MG63 (cell line): ENCODE measurements at regions not wholly inside any gene's neighbourhood (a gene's known extent, or its start where the extent isn't known, plus 50 kb on each side); places are given as distances from the start of the nearest gene placed in this dataset.

Experiments
- DNase-seq: peaks from one replicate; pipeline ENCODE4 v3.0.0-alpha.2; 2020
- H3K27me3 ChIP-seq: fragments of 250-450 bp; sonication (Bioruptor Pico); 2 replicates; pipeline ENCODE4 v1.5.1; 2020; ENCODE audit warnings: mild to moderate bottlenecking, moderate library complexity
- H3K36me3 ChIP-seq: fragments of 250-450 bp; sonication (Bioruptor Pico); 2 replicates; pipeline ENCODE4 v1.5.1; 2020; ENCODE audit warnings: mild to moderate bottlenecking, moderate library complexity
- H3K4me3 ChIP-seq: fragments of 250-450 bp; sonication (Bioruptor Pico); 2 replicates; pipeline ENCODE4 v1.5.1; 2020; ENCODE audit warnings: mild to moderate bottlenecking, moderate library complexity
- H3K9me3 ChIP-seq: fragments of 250-450 bp; sonication (Bioruptor Pico); 2 replicates; pipeline ENCODE4 v1.5.1; 2020; ENCODE audit warnings: mild to moderate bottlenecking, moderate library complexity

GRCh38 chr2:3005859-3006501 lies 371.6 kb downstream of the EIPR1 start:
- no peak for DNase-seq
- H3K4me3 ChIP-seq: no peak overlapping the region
- H3K27me3 ChIP-seq: peaks cover 9% of the 10 kb centered on the region
- no peaks in the 10 kb centered on the region for H3K36me3 ChIP-seq
- H3K9me3 ChIP-seq: no peaks in the 10 kb centered on the region

- Histone ChIP-seq H3K4me3 (no peak overlapping the region), H3K27me3 (peaks cover 11% of the 10 kb centered on the region), H3K36me3 (no peaks in the 10 kb centered on the region), H3K9me3 (no peaks in the 10 kb centered on the region)
- DNase-seq: no peak
Observed at GRCh38 chr2:3001615-3002560, 375.7 kb downstream of the EIPR1 start.

- peaks cover 11% of the 10 kb centered on the region for H3K27me3 ChIP-seq
- no peak overlapping the region for H3K4me3 ChIP-seq
- H3K9me3 ChIP-seq: no peaks in the 10 kb centered on the region
- no peaks in the 10 kb centered on the region for H3K36me3 ChIP-seq
- DNase-seq: no peak
Observed at GRCh38 chr2:3000968-3001367, 376.6 kb downstream of the EIPR1 start.

GRCh38 chr2:3000125-3000524 lies 377.5 kb downstream of the EIPR1 start:
- Histone ChIP-seq H3K36me3 (no peaks in the 10 kb centered on the region), H3K9me3 (no peaks in the 10 kb centered on the region), H3K4me3 (no peak overlapping the region), H3K27me3 (peaks cover 11% of the 10 kb centered on the region)
- no peak for DNase-seq

- Histone ChIP-seq H3K4me3 (no peak overlapping the region), H3K9me3 (no peaks in the 10 kb centered on the region), H3K36me3 (no peaks in the 10 kb centered on the region), H3K27me3 (peaks cover 11% of the 10 kb centered on the region)
- DNase-seq: no peak
Observed at GRCh38 chr2:2998971-2999370, 378.6 kb downstream of the EIPR1 start.

- no peak for DNase-seq
- Histone ChIP-seq H3K36me3 (no peaks in the 10 kb centered on the region), H3K4me3 (no peak overlapping the region), H3K27me3 (no peaks in the 10 kb centered on the region), H3K9me3 (no peaks in the 10 kb centered on the region)
Observed at GRCh38 chr2:2993172-2993692, 384.4 kb downstream of the EIPR1 start.

GRCh38 chr2:2992634-2993033 lies 385.0 kb downstream of the EIPR1 start:
- H3K9me3 ChIP-seq: no peaks in the 10 kb centered on the region
- H3K4me3 ChIP-seq: no peak overlapping the region
- H3K36me3 ChIP-seq: no peaks in the 10 kb centered on the region
- H3K27me3 ChIP-seq: no peaks in the 10 kb centered on the region
- no peak for DNase-seq

GRCh38 chr2:2985020-2985419 lies 392.6 kb downstream of the EIPR1 start:
- no peaks in the 10 kb centered on the region for H3K9me3 ChIP-seq
- H3K4me3 ChIP-seq: no peak overlapping the region
- no peaks in the 10 kb centered on the region for H3K36me3 ChIP-seq
- no peaks in the 10 kb centered on the region for H3K27me3 ChIP-seq
- DNase-seq: no peak

GRCh38 chr2:2981000-2981399 lies 396.6 kb downstream of the EIPR1 start:
- H3K36me3 ChIP-seq: no peaks in the 10 kb centered on the region
- no peak overlapping the region for H3K4me3 ChIP-seq
- no peak for DNase-seq
- H3K9me3 ChIP-seq: no peaks in the 10 kb centered on the region
- no peaks in the 10 kb centered on the region for H3K27me3 ChIP-seq

GRCh38 chr2:2974982-2975381 lies 402.6 kb downstream of the EIPR1 start:
- Histone ChIP-seq H3K4me3 (no peak overlapping the region), H3K27me3 (no peaks in the 10 kb centered on the region), H3K9me3 (no peaks in the 10 kb centered on the region), H3K36me3 (no peaks in the 10 kb centered on the region)
- no peak for DNase-seq

- H3K36me3 ChIP-seq: no peaks in the 10 kb centered on the region
- H3K4me3 ChIP-seq: no peak overlapping the region
- no peaks in the 10 kb centered on the region for H3K9me3 ChIP-seq
- no peaks in the 10 kb centered on the region for H3K27me3 ChIP-seq
- DNase-seq: no peak
Observed at GRCh38 chr2:2960441-2961133, 417.0 kb downstream of the EIPR1 start.

GRCh38 chr2:2950403-2950952 lies 427.1 kb downstream of the EIPR1 start:
- no peaks in the 10 kb centered on the region for H3K27me3 ChIP-seq
- no peak for DNase-seq
- no peaks in the 10 kb centered on the region for H3K36me3 ChIP-seq
- H3K9me3 ChIP-seq: no peaks in the 10 kb centered on the region
- no peak overlapping the region for H3K4me3 ChIP-seq

GRCh38 chr2:2947406-2947805 lies 430.2 kb downstream of the EIPR1 start:
- DNase-seq: no peak
- no peaks in the 10 kb centered on the region for H3K36me3 ChIP-seq
- H3K27me3 ChIP-seq: no peaks in the 10 kb centered on the region
- no peak overlapping the region for H3K4me3 ChIP-seq
- no peaks in the 10 kb centered on the region for H3K9me3 ChIP-seq

- Histone ChIP-seq H3K4me3 (no peak overlapping the region), H3K36me3 (no peaks in the 10 kb centered on the region), H3K27me3 (no peaks in the 10 kb centered on the region), H3K9me3 (no peaks in the 10 kb centered on the region)
- no peak for DNase-seq
Observed at GRCh38 chr2:2942906-2943305, 434.7 kb downstream of the EIPR1 start.

GRCh38 chr2:2942225-2942624 lies 435.4 kb downstream of the EIPR1 start:
- H3K4me3 ChIP-seq: no peak overlapping the region
- no peaks in the 10 kb centered on the region for H3K36me3 ChIP-seq
- no peaks in the 10 kb centered on the region for H3K27me3 ChIP-seq
- no peaks in the 10 kb centered on the region for H3K9me3 ChIP-seq
- DNase-seq: no peak

- DNase-seq: no peak
- Histone ChIP-seq H3K9me3 (no peaks in the 10 kb centered on the region), H3K36me3 (no peaks in the 10 kb centered on the region), H3K4me3 (no peak overlapping the region), H3K27me3 (no peaks in the 10 kb centered on the region)
Observed at GRCh38 chr2:2941205-2941604, 436.4 kb downstream of the EIPR1 start.

GRCh38 chr2:2940702-2941101 lies 436.9 kb downstream of the EIPR1 start:
- DNase-seq: no peak
- H3K9me3 ChIP-seq: no peaks in the 10 kb centered on the region
- no peaks in the 10 kb centered on the region for H3K27me3 ChIP-seq
- no peaks in the 10 kb centered on the region for H3K36me3 ChIP-seq
- no peak overlapping the region for H3K4me3 ChIP-seq
